ENCODE measurements at regions not wholly inside any gene's neighbourhood (a gene's known extent, or its start where the extent isn't known, plus 50 kb on each side); places are given as distances from the start of the nearest gene placed in this dataset.

DNA sequence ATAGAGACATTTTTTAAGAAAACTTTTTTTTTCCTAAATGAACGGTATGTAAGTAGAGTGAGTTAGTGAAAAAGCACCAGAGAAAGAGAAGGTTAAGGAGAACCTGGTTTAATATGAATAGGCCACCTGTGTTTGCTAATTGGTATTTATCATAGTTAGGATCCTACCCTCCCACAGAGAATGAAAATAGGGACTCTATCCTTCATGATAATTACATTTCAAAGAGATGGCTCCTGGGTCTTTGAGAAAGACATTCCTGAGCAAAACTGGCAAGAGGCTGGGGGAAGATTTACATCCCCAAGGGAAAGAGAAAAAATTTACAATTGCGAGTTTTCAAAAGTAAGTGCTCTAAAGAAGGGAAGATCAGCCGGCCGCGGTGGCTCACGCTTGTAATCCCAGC lies 1284.5 kb downstream of the SLITRK1 start:
- no peak for TF ChIP-seq POLR2A (IDR thresholded peaks at IDR 0.05)
- TF ChIP-seq, protein P1, sequence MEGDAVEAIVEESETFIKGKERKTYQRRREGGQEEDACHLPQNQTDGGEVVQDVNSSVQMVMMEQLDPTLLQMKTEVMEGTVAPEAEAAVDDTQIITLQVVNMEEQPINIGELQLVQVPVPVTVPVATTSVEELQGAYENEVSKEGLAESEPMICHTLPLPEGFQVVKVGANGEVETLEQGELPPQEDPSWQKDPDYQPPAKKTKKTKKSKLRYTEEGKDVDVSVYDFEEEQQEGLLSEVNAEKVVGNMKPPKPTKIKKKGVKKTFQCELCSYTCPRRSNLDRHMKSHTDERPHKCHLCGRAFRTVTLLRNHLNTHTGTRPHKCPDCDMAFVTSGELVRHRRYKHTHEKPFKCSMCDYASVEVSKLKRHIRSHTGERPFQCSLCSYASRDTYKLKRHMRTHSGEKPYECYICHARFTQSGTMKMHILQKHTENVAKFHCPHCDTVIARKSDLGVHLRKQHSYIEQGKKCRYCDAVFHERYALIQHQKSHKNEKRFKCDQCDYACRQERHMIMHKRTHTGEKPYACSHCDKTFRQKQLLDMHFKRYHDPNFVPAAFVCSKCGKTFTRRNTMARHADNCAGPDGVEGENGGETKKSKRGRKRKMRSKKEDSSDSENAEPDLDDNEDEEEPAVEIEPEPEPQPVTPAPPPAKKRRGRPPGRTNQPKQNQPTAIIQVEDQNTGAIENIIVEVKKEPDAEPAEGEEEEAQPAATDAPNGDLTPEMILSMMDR (IDR thresholded peaks at IDR 0.05) = no peak

Measured in gastroesophageal sphincter (tissue), 3 donors.